Neural progenitor cell (in vitro differentiated cells): ENCODE measurements at regions not wholly inside any gene's neighbourhood (a gene's known extent, or its start where the extent isn't known, plus 50 kb on each side); places are given as distances from the start of the nearest gene placed in this dataset.

ENCODE experiments used
- DNase-seq: peaks from one replicate; pipeline ENCODE4 v3.0.0-alpha.2; 2016; ENCODE audit warnings: low spot score
- H2AFZ ChIP-seq: fragments of 200-600 bp; sonication (generic); replicated peaks from 2 replicates; pipeline ENCODE4 v1.6.1; 2016; ENCODE audit warnings: antibody characterized with exemption
- H3F3A ChIP-seq: fragments of 200-600 bp; sonication (generic); 2 replicates; pipeline ENCODE4 v1.6.1; 2016; ENCODE audit warnings: antibody characterized with exemption, low read depth
- H3K27ac ChIP-seq: fragments of 200-600 bp; sonication (generic); 2 replicates; pipeline ENCODE4 v1.5.1; 2016; ENCODE audit warnings: mild to moderate bottlenecking
- H3K27me3 ChIP-seq: fragments of 200-600 bp; sonication (generic); 2 replicates; pipeline ENCODE4 v1.6.1; 2016; ENCODE audit warnings: mild to moderate bottlenecking, moderate library complexity
- H3K36me3 ChIP-seq: fragments of 200-600 bp; sonication (generic); 2 replicates; pipeline ENCODE4 v1.5.1; 2016
- H3K4me1 ChIP-seq: fragments of 200-600 bp; sonication (generic); 2 replicates; pipeline ENCODE4 v1.6.1; 2016; ENCODE audit warnings: mixed run types
- H3K4me2 ChIP-seq: fragments of 200-600 bp; sonication (generic); 2 replicates; pipeline ENCODE4 v1.6.1; 2016
- H3K4me3 ChIP-seq: fragments of 200-600 bp; sonication (generic); 2 replicates; pipeline ENCODE4 v1.5.1; 2016
- H3K79me2 ChIP-seq: fragments of 200-600 bp; sonication (generic); 2 replicates; pipeline ENCODE4 v1.6.1; 2016; ENCODE audit warnings: low read depth
- H3K9ac ChIP-seq: fragments of 200-600 bp; sonication (generic); 2 replicates; pipeline ENCODE4 v1.6.1; 2016
- H3K9me3 ChIP-seq: fragments of 200-600 bp; sonication (generic); 2 replicates; pipeline ENCODE4 v1.5.1; 2016; ENCODE audit warnings: low read depth
- H4K20me1 ChIP-seq: fragments of 200-600 bp; sonication (generic); 2 replicates; pipeline ENCODE4 v1.6.1; 2016; ENCODE audit warnings: low read depth
- H3K27ac Mint-ChIP-seq: 3 replicates; pipeline ENCODE4 v1.8.0; 2021; ENCODE audit warnings: mixed read lengths
- H3K27me3 Mint-ChIP-seq: 2 replicates; pipeline ENCODE4 v1.8.0; 2022; ENCODE audit warnings: low read depth, mild to moderate bottlenecking, inconsistent platforms, moderate library complexity, mixed read lengths; ENCODE audit not compliant: insufficient read depth
- H3K36me3 Mint-ChIP-seq: 3 replicates; pipeline ENCODE4 v1.8.0; 2021; ENCODE audit warnings: mixed read lengths
- H3K4me1 Mint-ChIP-seq: 3 replicates; pipeline ENCODE4 v1.8.0; 2021; ENCODE audit warnings: mixed read lengths
- H3K4me3 Mint-ChIP-seq: 3 replicates; pipeline ENCODE4 v1.8.0; 2021; ENCODE audit warnings: mild to moderate bottlenecking, moderate library complexity, mixed read lengths
- H3K9me3 Mint-ChIP-seq: 3 replicates; pipeline ENCODE4 v1.8.0; 2020; ENCODE audit warnings: mixed read lengths
- EZH2 ChIP-seq: fragments of 200-600 bp; sonication (generic); IDR thresholded peaks from 2 replicates; pipeline ENCODE4 v1.6.1; 2017; ENCODE audit warnings: antibody characterized with exemption, mild to moderate bottlenecking, moderate library complexity
- EZH2phosphoT487 ChIP-seq: fragments of 200-600 bp; sonication (generic); IDR thresholded peaks from 2 replicates; pipeline ENCODE4 v1.6.1; 2017; ENCODE audit warnings: antibody characterized with exemption
- TF ChIP-seq, protein P1 (sequence below): fragments of 200-600 bp; sonication (generic); IDR thresholded peaks from 2 replicates; pipeline ENCODE4 v1.5.1; 2017; ENCODE audit warnings: antibody characterized with exemption, mild to moderate bottlenecking

DNA sequence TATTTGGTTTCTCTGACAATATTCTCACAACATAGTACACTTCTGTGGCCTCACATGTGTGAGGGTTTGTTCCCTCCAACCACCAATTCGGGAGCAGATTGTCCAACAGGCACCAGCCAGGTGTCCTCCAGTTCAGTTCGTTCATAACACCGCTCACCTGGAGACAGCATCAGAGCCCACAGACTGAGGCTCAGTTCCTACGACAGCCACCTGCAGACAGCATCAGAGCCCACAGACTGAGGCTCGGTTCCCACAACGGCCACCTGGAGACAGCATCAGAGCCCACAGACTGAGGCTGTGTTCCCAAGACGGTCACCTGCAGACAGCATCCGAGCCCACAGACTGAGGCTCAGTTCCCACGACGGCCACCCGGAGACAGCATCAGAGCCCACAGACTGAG, 58.2 kb upstream of the SNTG2 start:
- Histone ChIP-seq H3F3A (no peaks in the 10 kb centered on the region), H3K79me2 (no peaks in the 10 kb centered on the region), H3K4me2 (no peak overlapping the region), H3K27me3 (no peaks in the 10 kb centered on the region), H3K9me3 (no peaks in the 10 kb centered on the region), H2AFZ (no peak overlapping the region), H3K27ac (no peak overlapping the region), H3K36me3 (no peaks in the 10 kb centered on the region), H3K4me3 (no peak overlapping the region), H3K9ac (no peak overlapping the region), H4K20me1 (no peaks in the 10 kb centered on the region), H3K4me1 (no peaks in the 10 kb centered on the region)
- Mint-ChIP-seq H3K4me1 (peaks cover 20% of the 10 kb centered on the region), H3K4me3 (no peak overlapping the region), H3K27ac (no peak overlapping the region), H3K36me3 (no peaks in the 10 kb centered on the region), H3K9me3 (peaks cover 7% of the 10 kb centered on the region), H3K27me3 (peaks cover under 1% of the 10 kb centered on the region)
- DNase-seq: no peak
- TF ChIP-seq, protein P1, sequence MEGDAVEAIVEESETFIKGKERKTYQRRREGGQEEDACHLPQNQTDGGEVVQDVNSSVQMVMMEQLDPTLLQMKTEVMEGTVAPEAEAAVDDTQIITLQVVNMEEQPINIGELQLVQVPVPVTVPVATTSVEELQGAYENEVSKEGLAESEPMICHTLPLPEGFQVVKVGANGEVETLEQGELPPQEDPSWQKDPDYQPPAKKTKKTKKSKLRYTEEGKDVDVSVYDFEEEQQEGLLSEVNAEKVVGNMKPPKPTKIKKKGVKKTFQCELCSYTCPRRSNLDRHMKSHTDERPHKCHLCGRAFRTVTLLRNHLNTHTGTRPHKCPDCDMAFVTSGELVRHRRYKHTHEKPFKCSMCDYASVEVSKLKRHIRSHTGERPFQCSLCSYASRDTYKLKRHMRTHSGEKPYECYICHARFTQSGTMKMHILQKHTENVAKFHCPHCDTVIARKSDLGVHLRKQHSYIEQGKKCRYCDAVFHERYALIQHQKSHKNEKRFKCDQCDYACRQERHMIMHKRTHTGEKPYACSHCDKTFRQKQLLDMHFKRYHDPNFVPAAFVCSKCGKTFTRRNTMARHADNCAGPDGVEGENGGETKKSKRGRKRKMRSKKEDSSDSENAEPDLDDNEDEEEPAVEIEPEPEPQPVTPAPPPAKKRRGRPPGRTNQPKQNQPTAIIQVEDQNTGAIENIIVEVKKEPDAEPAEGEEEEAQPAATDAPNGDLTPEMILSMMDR: no peak
- TF ChIP-seq EZH2 (no peak), EZH2phosphoT487 (no peak)

DNA sequence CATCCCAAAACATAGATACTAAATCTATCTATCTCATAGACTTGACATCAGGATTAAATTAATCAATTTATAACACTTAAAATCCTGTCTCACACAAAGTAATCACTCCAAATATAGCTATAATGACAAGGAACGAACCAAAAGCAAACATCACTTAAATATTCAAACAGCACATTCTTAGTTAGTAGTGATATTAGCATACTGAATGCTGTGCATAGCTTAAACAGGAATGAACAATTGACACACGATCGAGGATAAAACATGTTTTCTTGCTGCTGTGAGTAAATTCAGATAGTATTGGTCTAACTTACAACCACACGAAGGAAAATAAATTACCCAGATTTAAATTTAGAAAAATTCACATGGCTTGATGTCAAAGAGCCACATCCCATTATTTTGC, 58.9 kb upstream of the SNTG2 start:
- H3K4me1 Mint-ChIP-seq: peaks cover 24% of the 10 kb centered on the region
- H3K27ac ChIP-seq: no peak overlapping the region
- H3K4me1 ChIP-seq: no peaks in the 10 kb centered on the region
- H3K9me3 ChIP-seq: no peaks in the 10 kb centered on the region
- H2AFZ ChIP-seq: no peak overlapping the region
- DNase-seq: no peak
- TF ChIP-seq EZH2phosphoT487: no peak
- TF ChIP-seq EZH2: no peak
- TF ChIP-seq, protein P1: no peak
- no peaks in the 10 kb centered on the region for H3K36me3 ChIP-seq
- peaks cover 2% of the 10 kb centered on the region for H3K27me3 Mint-ChIP-seq
- H3K4me3 ChIP-seq: no peak overlapping the region
- H3F3A ChIP-seq: no peaks in the 10 kb centered on the region
- H3K79me2 ChIP-seq: no peaks in the 10 kb centered on the region
- H3K27me3 ChIP-seq: no peaks in the 10 kb centered on the region
- no peak overlapping the region for H3K9ac ChIP-seq
- no peaks in the 10 kb centered on the region for H4K20me1 ChIP-seq
- no peaks in the 10 kb centered on the region for H3K36me3 Mint-ChIP-seq
- H3K4me3 Mint-ChIP-seq: no peak overlapping the region
- peaks cover 4% of the 10 kb centered on the region for H3K9me3 Mint-ChIP-seq
- no peak overlapping the region for H3K4me2 ChIP-seq
- H3K27ac Mint-ChIP-seq: no peak overlapping the region

DNA sequence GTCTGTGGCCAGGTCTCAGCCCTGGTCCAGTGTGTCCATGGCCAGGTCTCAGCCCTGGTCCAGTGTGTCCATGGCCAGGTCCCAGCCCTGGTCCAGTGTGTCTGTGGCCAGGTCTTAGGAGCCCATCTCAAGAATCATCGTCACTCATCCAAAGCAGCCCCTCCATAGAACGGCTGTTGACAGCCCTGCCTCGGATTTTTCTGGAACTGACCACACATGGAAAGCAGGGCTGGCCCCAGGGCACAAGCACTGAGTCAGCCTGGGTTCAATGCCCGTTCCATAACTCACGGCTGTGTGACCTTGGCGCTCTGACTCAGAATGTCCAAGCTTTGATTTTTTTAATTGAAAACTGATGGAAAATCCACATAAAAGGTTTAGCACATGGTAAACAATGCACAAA, 59.9 kb upstream of the SNTG2 start:
- DNase-seq: no peak
- no peak overlapping the region for H3K27ac Mint-ChIP-seq
- Histone ChIP-seq H3K9ac (no peak overlapping the region), H2AFZ (no peak overlapping the region), H3K27ac (no peak overlapping the region), H3K9me3 (no peaks in the 10 kb centered on the region), H3K4me2 (no peak overlapping the region), H3K27me3 (no peaks in the 10 kb centered on the region), H4K20me1 (no peaks in the 10 kb centered on the region), H3F3A (no peaks in the 10 kb centered on the region), H3K4me1 (no peaks in the 10 kb centered on the region), H3K36me3 (no peaks in the 10 kb centered on the region), H3K79me2 (no peaks in the 10 kb centered on the region), H3K4me3 (no peak overlapping the region)
- no peak overlapping the region for H3K4me3 Mint-ChIP-seq
- H3K9me3 Mint-ChIP-seq: peaks cover 2% of the 10 kb centered on the region
- H3K4me1 Mint-ChIP-seq: peaks cover 25% of the 10 kb centered on the region
- no peaks in the 10 kb centered on the region for H3K36me3 Mint-ChIP-seq
- TF ChIP-seq EZH2 (no peak), EZH2phosphoT487 (no peak)
- TF ChIP-seq, protein P1: no peak
- peaks cover 4% of the 10 kb centered on the region for H3K27me3 Mint-ChIP-seq

DNA sequence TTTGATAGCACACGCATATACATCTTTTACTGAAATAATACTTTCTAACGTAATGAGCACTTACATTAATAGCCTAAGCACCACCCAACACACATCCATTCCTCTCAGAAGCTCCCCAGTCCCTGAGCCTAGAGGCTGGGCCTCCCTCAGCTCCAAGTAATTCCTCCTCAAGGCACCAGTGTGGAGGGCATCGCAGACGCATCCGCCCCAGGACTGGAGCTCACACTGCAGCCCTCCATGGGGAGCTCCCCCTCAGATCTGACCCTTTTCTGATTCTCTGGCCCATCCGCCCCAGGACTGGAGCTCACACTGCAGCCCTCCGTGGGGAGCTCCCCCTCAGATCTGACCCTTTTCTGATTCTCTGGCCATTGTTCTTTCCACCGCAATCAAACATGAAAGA, 60.4 kb upstream of the SNTG2 start:
- Mint-ChIP-seq H3K4me1 (peaks cover 25% of the 10 kb centered on the region), H3K36me3 (no peaks in the 10 kb centered on the region), H3K9me3 (peaks cover 2% of the 10 kb centered on the region), H3K4me3 (no peak overlapping the region), H3K27me3 (peaks cover 4% of the 10 kb centered on the region), H3K27ac (no peak overlapping the region)
- H3K4me1 ChIP-seq: no peaks in the 10 kb centered on the region
- no peak overlapping the region for H3K4me2 ChIP-seq
- H3F3A ChIP-seq: no peaks in the 10 kb centered on the region
- no peaks in the 10 kb centered on the region for H3K36me3 ChIP-seq
- H4K20me1 ChIP-seq: no peaks in the 10 kb centered on the region
- no peak for DNase-seq
- H3K27ac ChIP-seq: no peak overlapping the region
- no peak for TF ChIP-seq EZH2phosphoT487
- TF ChIP-seq, protein P1: no peak
- TF ChIP-seq EZH2: no peak
- no peak overlapping the region for H2AFZ ChIP-seq
- H3K9ac ChIP-seq: no peak overlapping the region
- H3K4me3 ChIP-seq: no peak overlapping the region
- H3K27me3 ChIP-seq: no peaks in the 10 kb centered on the region
- H3K9me3 ChIP-seq: no peaks in the 10 kb centered on the region
- no peaks in the 10 kb centered on the region for H3K79me2 ChIP-seq
